ENCODE measurements at regions not wholly inside any gene's neighbourhood (a gene's known extent, or its start where the extent isn't known, plus 50 kb on each side); places are given as distances from the start of the nearest gene placed in this dataset.

- intact Hi-C loops (cut with DNase I) = no loop called here
- TF ChIP-seq, protein P1, sequence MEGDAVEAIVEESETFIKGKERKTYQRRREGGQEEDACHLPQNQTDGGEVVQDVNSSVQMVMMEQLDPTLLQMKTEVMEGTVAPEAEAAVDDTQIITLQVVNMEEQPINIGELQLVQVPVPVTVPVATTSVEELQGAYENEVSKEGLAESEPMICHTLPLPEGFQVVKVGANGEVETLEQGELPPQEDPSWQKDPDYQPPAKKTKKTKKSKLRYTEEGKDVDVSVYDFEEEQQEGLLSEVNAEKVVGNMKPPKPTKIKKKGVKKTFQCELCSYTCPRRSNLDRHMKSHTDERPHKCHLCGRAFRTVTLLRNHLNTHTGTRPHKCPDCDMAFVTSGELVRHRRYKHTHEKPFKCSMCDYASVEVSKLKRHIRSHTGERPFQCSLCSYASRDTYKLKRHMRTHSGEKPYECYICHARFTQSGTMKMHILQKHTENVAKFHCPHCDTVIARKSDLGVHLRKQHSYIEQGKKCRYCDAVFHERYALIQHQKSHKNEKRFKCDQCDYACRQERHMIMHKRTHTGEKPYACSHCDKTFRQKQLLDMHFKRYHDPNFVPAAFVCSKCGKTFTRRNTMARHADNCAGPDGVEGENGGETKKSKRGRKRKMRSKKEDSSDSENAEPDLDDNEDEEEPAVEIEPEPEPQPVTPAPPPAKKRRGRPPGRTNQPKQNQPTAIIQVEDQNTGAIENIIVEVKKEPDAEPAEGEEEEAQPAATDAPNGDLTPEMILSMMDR (IDR thresholded peaks at IDR 0.05) = no peak
- H3K36me3 ChIP-seq = no peaks in the 10 kb centered on the region
Observed at GRCh38 chr3:187458383-187458782, 90.2 kb downstream of the RTP4 start.

GRCh38 chr3:187456250-187456649 is 88.1 kb downstream of the RTP4 start:
- Histone ChIP-seq H3K4me3 (no peak overlapping the region), H3K27ac (peak overlapping the region in 1 of 2 donors; percentile 73), H3K4me1 (no peaks in the 10 kb centered on the region), H3K27me3 (no peaks in the 10 kb centered on the region), H3K36me3 (no peaks in the 10 kb centered on the region), H3K9me3 (peaks cover 0 to 4% of the 10 kb centered on the region in 2 donors)
- intact Hi-C loops (cut with DNase I) = no loop called here
- peak; percentile 15 to 86 for DNase-seq (ENCODE audit: low spot score in 2 of 2)
- TF ChIP-seq, protein P1 (IDR thresholded peaks at IDR 0.05) = no peak

More at GRCh38 chr3:187458383-187458782, 90.2 kb downstream of the RTP4 start:
- H3K9me3 ChIP-seq = no peaks in the 10 kb centered on the region
- no peak for DNase-seq (ENCODE audit: low spot score in 2 of 2)
- H3K27me3 ChIP-seq = no peaks in the 10 kb centered on the region
- no peak overlapping the region for H3K27ac ChIP-seq
- no peaks in the 10 kb centered on the region for H3K4me1 ChIP-seq
- H3K4me3 ChIP-seq = no peak overlapping the region

GRCh38 chr3:187454085-187454815 is 86.1 kb downstream of the RTP4 start:
- no peaks in the 10 kb centered on the region for H3K36me3 ChIP-seq
- no peaks in the 10 kb centered on the region for H3K4me1 ChIP-seq
- TF ChIP-seq, protein P1 (IDR thresholded peaks at IDR 0.05) = no peak

DNA sequence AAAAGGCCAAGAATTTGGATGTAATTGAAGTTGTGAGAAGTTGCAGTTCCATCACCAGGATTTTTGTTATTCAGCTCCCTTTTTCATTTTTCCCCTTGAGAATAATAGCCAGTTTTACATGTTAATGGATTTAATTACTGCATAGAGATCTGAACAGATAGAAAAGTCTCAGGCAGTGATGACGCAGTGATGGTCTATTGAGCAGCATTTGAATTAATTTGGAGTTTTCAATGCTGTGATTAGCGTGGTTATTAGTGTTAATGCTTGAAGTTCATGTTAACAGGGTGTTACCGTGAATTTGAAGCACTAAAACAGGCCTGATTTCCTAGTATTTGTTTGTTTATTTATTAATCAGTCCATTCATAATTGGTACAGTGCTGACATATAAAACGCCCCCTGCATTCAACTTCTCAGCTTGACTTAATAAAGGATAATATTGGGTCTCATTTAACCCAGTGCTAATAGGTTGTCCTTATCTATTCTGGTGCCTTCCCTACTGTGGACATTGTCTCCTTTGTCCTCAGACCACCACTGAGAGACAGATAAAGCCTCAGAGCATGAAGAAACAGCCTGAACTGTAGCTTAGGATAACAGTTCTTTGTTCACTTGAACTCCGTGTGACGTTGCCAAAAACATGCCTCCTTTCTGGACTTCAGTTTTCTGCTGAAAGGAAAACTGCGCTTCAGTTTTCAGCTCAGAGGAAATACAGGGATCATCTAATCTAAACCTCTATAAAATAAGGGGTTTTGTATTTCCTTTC is 82.4 kb downstream of the RTP4 start:
- Histone ChIP-seq H3K4me1 (no peaks in the 10 kb centered on the region), H3K36me3 (no peaks in the 10 kb centered on the region), H3K27ac (no peak overlapping the region), H3K9me3 (peaks cover 0 to 4% of the 10 kb centered on the region in 2 donors), H3K27me3 (no peaks in the 10 kb centered on the region), H3K4me3 (no peak overlapping the region)
- no peak for DNase-seq (ENCODE audit: low spot score in 2 of 2)
- TF ChIP-seq, protein P1 (IDR thresholded peaks at IDR 0.05) = no peak
- intact Hi-C loops (cut with DNase I) = no loop called here

More at GRCh38 chr3:187454085-187454815, 86.1 kb downstream of the RTP4 start:
- Histone ChIP-seq H3K27me3 (no peaks in the 10 kb centered on the region), H3K4me3 (no peak overlapping the region), H3K27ac (peak overlapping the region in 1 of 2 donors; percentile 2), H3K9me3 (peaks cover 0 to 4% of the 10 kb centered on the region in 2 donors)
- intact Hi-C loops (cut with DNase I) = no loop called here
- DNase-seq (ENCODE audit: low spot score in 2 of 2) = no peak

GRCh38 chr3:187448674-187449073 is 80.5 kb downstream of the RTP4 start:
- DNase-seq (ENCODE audit: low spot score in 2 of 2) = no peak
- Histone ChIP-seq H3K4me1 (no peaks in the 10 kb centered on the region), H3K27ac (no peak overlapping the region), H3K36me3 (no peaks in the 10 kb centered on the region), H3K9me3 (peaks cover 0 to 4% of the 10 kb centered on the region in 2 donors), H3K4me3 (no peak overlapping the region), H3K27me3 (no peaks in the 10 kb centered on the region)
- intact Hi-C loops (cut with DNase I) = no loop called here
- TF ChIP-seq, protein P1 (IDR thresholded peaks at IDR 0.05) = no peak
